H1 (cell line): ENCODE measurements at regions not wholly inside any gene's neighbourhood (a gene's known extent, or its start where the extent isn't known, plus 50 kb on each side); places are given as distances from the start of the nearest gene placed in this dataset.

Source experiments
- CTCF ChIA-PET: fragments of 300-600 bp; sonication (Branson Sonifier 250); formaldehyde crosslinking; loops from one replicate; lab custom pipeline; 2021; ENCODE audit not compliant: partially characterized antibody; lab: Charles Lee
- POLR2A ChIA-PET: fragments of 300-600 bp; sonication (Branson Sonifier 250); formaldehyde crosslinking; loops from one replicate; lab custom pipeline; 2021; ENCODE audit warnings: inconsistent platforms; ENCODE audit not compliant: partially characterized antibody; lab: Charles Lee
- DNase-seq, 2 experiments: peaks; one replicate each; pipeline versions ENCODE4 v3.0.0 to v3.0.0-alpha.2; 2010 to 2022; ENCODE audit warnings: low spot score in 2 of 2, low read depth in 1 of 2, mixed read lengths in 1 of 2
- FAIRE-seq: peaks from 2 replicates; lab custom pipeline; 2011; peaks lifted over from hg19 to GRCh38; lab: Jason Lieb, UNC
- H2AFZ ChIP-seq: 2 replicates; pipeline ENCODE4 v1.8.1; 2012; ENCODE audit warnings: low read length, inconsistent platforms
- H2AK5ac ChIP-seq: 2 replicates; pipeline ENCODE4 v1.6.1; 2013; ENCODE audit warnings: low read depth, low read length
- H2BK120ac ChIP-seq: replicated peaks from 2 replicates; pipeline ENCODE3; 2013; ENCODE audit warnings: low read depth, low read length, inconsistent platforms
- H2BK12ac ChIP-seq: 2 replicates; pipeline ENCODE4 v1.6.1; 2013; ENCODE audit warnings: low read depth, low read length
- H2BK15ac ChIP-seq: 2 replicates; pipeline ENCODE4 v1.6.1; 2013; ENCODE audit warnings: low read length
- H2BK20ac ChIP-seq: 2 replicates; pipeline ENCODE4 v1.6.1; 2013; ENCODE audit warnings: low read length
- H2BK5ac ChIP-seq: 2 replicates; pipeline ENCODE4 v1.6.1; 2013; ENCODE audit warnings: low read depth, low read length
- H3K14ac ChIP-seq: 2 replicates; pipeline ENCODE4 v1.6.1; 2013; ENCODE audit warnings: inconsistent platforms; ENCODE audit not compliant: insufficient read length
- H3K18ac ChIP-seq: 2 replicates; pipeline ENCODE4 v1.6.1; 2013; ENCODE audit warnings: low read length; ENCODE audit errors: extremely low read depth
- H3K23ac ChIP-seq: 2 replicates; pipeline ENCODE4 v1.6.1; 2013; ENCODE audit warnings: inconsistent platforms; ENCODE audit not compliant: insufficient read length
- H3K23me2 ChIP-seq: 2 replicates; pipeline ENCODE4 v1.6.1; 2013; ENCODE audit warnings: low read depth, low read length
- H3K27ac ChIP-seq: 2 replicates; pipeline ENCODE4 v1.6.1; 2011; ENCODE audit warnings: low read depth, low read length, inconsistent platforms
- H3K27me3 ChIP-seq, 4 experiments: replicated peaks in 1 of 4; 1 replicate in 1 of 4; 2 replicates in 3 of 4; pipeline versions ENCODE4 v1.6.1 to v1.8.1; 2011 to 2013; ENCODE audit warnings: low read length in 3 of 4, mild to moderate bottlenecking in 3 of 4, inconsistent platforms in 2 of 4, mixed read lengths in 2 of 4, moderate library complexity in 1 of 4; ENCODE audit not compliant: control insufficient read depth in 3 of 4, insufficient read depth in 3 of 4; ENCODE audit errors: extremely low read depth in 1 of 4
- H3K36me3 ChIP-seq, 4 experiments: 2 replicates each; pipeline versions ENCODE4 v1.6.1 to v1.8.1; 2011 to 2013; ENCODE audit warnings: mild to moderate bottlenecking in 4 of 4, low read length in 3 of 4, moderate library complexity in 2 of 4, control low read depth in 1 of 4, inconsistent platforms in 1 of 4; ENCODE audit not compliant: insufficient read depth in 4 of 4, control insufficient read depth in 2 of 4
- H3K4ac ChIP-seq: replicated peaks from 2 replicates; pipeline ENCODE3; 2013; ENCODE audit warnings: low read length, low read depth, mixed read lengths, inconsistent platforms; ENCODE audit not compliant: insufficient read length
- H3K4me1 ChIP-seq, 4 experiments: replicated peaks in 1 of 4; 1 replicate in 1 of 4; 2 replicates in 3 of 4; pipeline versions ENCODE4 v1.6.1 to v1.8.1; 2011 to 2013; ENCODE audit warnings: low read length in 3 of 4, inconsistent platforms in 2 of 4, mixed read lengths in 1 of 4; ENCODE audit not compliant: insufficient read depth in 4 of 4, control insufficient read depth in 3 of 4
- H3K4me2 ChIP-seq, 2 experiments: 2 replicates each; pipeline versions ENCODE4 v1.6.1 to v1.8.1; 2011 to 2013; ENCODE audit warnings: low read depth in 2 of 2, low read length in 2 of 2, control low read depth in 1 of 2, inconsistent platforms in 1 of 2, mild to moderate bottlenecking in 1 of 2; ENCODE audit not compliant: insufficient read depth in 1 of 2
- H3K4me3 ChIP-seq, 4 experiments: fragments of 200-600, 300-600 bp in 1 of 4; sonication (generic), shearing (Covaris generic), sonication (Bioruptor Twin) in 1 of 4; 2 replicates each; pipeline versions ENCODE4 v1.5.1 to v1.8.1; 2011 to 2016; ENCODE audit warnings: low read length in 4 of 4, low read depth in 3 of 4, control low read depth in 2 of 4, inconsistent platforms in 2 of 4, mild to moderate bottlenecking in 2 of 4, mixed read lengths in 1 of 4, moderate library complexity in 1 of 4; ENCODE audit not compliant: insufficient read depth in 2 of 4; ENCODE audit errors: extremely low read depth in 1 of 4
- H3K56ac ChIP-seq: replicated peaks from 2 replicates; pipeline ENCODE3; 2013; ENCODE audit warnings: low read depth, mild to moderate bottlenecking, mixed read lengths, low read length, inconsistent platforms; ENCODE audit not compliant: insufficient read length
- H3K79me1 ChIP-seq: 2 replicates; pipeline ENCODE4 v1.6.1; 2013; ENCODE audit warnings: low read depth, low read length, control low read depth
- H3K79me2 ChIP-seq, 2 experiments: 2 replicates each; pipeline versions ENCODE4 v1.6.1 to v1.8.1; 2012 to 2013; ENCODE audit warnings: low read length in 2 of 2, mild to moderate bottlenecking in 2 of 2, inconsistent platforms in 1 of 2; ENCODE audit not compliant: insufficient read depth in 2 of 2, control insufficient read depth in 1 of 2
- H3K9ac ChIP-seq, 4 experiments: replicated peaks in 1 of 4; 1 replicate in 1 of 4; 2 replicates in 3 of 4; pipeline versions ENCODE4 v1.6.1 to v1.8.1; 2011 to 2013; ENCODE audit warnings: low read depth in 3 of 4, low read length in 3 of 4, control low read depth in 2 of 4, mild to moderate bottlenecking in 2 of 4, moderate library complexity in 2 of 4, inconsistent platforms in 1 of 4; ENCODE audit errors: extremely low read depth in 1 of 4
- H3K9me3 ChIP-seq, 2 experiments: 2 replicates each; pipeline versions ENCODE4 v1.6.1 to v1.8.1; 2012 to 2013; ENCODE audit warnings: mild to moderate bottlenecking in 2 of 2, moderate library complexity in 2 of 2, control low read depth in 1 of 2, inconsistent platforms in 1 of 2, low read depth in 1 of 2, low read length in 1 of 2, mixed read lengths in 1 of 2; ENCODE audit not compliant: insufficient read depth in 2 of 2
- H4K20me1 ChIP-seq, 2 experiments: replicated peaks in 1 of 2; 2 replicates each; pipeline versions ENCODE3 to v1.8.1; 2011 to 2013; ENCODE audit warnings: inconsistent platforms in 2 of 2, low read length in 2 of 2, mild to moderate bottlenecking in 1 of 2; ENCODE audit not compliant: insufficient read depth in 2 of 2, control insufficient read depth in 1 of 2
- H4K5ac ChIP-seq: 2 replicates; pipeline ENCODE4 v1.6.1; 2013; ENCODE audit warnings: low read length, low read depth, mixed read lengths, inconsistent platforms; ENCODE audit not compliant: insufficient read length
- H4K8ac ChIP-seq: 2 replicates; pipeline ENCODE4 v1.8.0; 2013; ENCODE audit warnings: mild to moderate bottlenecking, moderate library complexity, low read length, inconsistent platforms; ENCODE audit not compliant: insufficient read depth; ENCODE audit errors: extremely low read depth
- H4K91ac ChIP-seq: replicated peaks from 2 replicates; pipeline ENCODE3; 2013; ENCODE audit warnings: low read length, mixed read lengths, inconsistent platforms; ENCODE audit not compliant: insufficient read length
- ASH2L ChIP-seq: fragments of 200-600, 300-600 bp; sonication (generic); IDR thresholded peaks from one replicate; pipeline ENCODE4 v1.7.1; 2017; ENCODE audit warnings: low read length
- ATF3 ChIP-seq: IDR thresholded peaks from 2 replicates; pipeline ENCODE4 v1.6.1; 2011; ENCODE audit warnings: low read depth, mild to moderate bottlenecking, low read length; ENCODE audit not compliant: insufficient read depth
- POLR2A ChIP-seq, 2 experiments: IDR thresholded peaks; 1 replicate in 1 of 2; 2 replicates in 1 of 2; pipeline ENCODE4 v1.6.1; 2011; ENCODE audit warnings: low read depth in 2 of 2, low read length in 2 of 2, mild to moderate bottlenecking in 2 of 2; ENCODE audit errors: control extremely low read depth in 1 of 2
- RNF2 ChIP-seq: fragments of 200-900, 300-1000 bp; sonication (generic); IDR thresholded peaks from 2 replicates; pipeline ENCODE4 v1.7.1; 2016; ENCODE audit warnings: borderline replicate concordance, low read depth, mild to moderate bottlenecking, antibody characterized with exemption, low read length; ENCODE audit not compliant: poor library complexity, severe bottlenecking; ENCODE audit errors: missing control alignments
- SIN3A ChIP-seq, 2 experiments: IDR thresholded peaks in 1 of 2; conservative IDR thresholded peaks in 1 of 2; 2 replicates each; pipeline ENCODE4 v1.6.1; 2011 to 2012; ENCODE audit warnings: low read length in 2 of 2, improper control_type of control experiment in 1 of 2, low read depth in 1 of 2, mild to moderate bottlenecking in 1 of 2
- TAF7 ChIP-seq: optimal IDR thresholded peaks from 2 replicates; pipeline ENCODE3; 2011; ENCODE audit warnings: low read depth, mild to moderate bottlenecking, inconsistent platforms, low read length, moderate library complexity, borderline replicate concordance
- WGBS, 2 experiments: shearing (Covaris generic) in 1 of 2; methylation state at CpG; one replicate each; pipeline versions ENCODE4 v1.1.6 to v1.1.7; 2013 to 2015; ENCODE audit warnings: low lambda C conversion rate in 2 of 2, mixed read lengths in 2 of 2, inconsistent platforms in 1 of 2, low coverage in 1 of 2, missing lambda C conversion rate in 1 of 2; ENCODE audit not compliant: insufficient replicate concordance in 2 of 2, insufficient coverage in 1 of 2, insufficient read length in 1 of 2; ENCODE audit errors: extremely low coverage in 1 of 2, missing lambda C conversion rate in 1 of 2; 5-methylcytosine and 5-hydroxymethylcytosine counted together

GRCh38 chr7:131670406-131670805 is 114.0 kb upstream of the PODXL start:
- H3K79me2 ChIP-seq: no peaks in the 10 kb centered on the region
- no peak overlapping the region for H3K18ac ChIP-seq
- H2BK15ac ChIP-seq: no peak overlapping the region
- ChIA-PET POLR2A (no interaction called here), CTCF (interaction anchor here (1.1 kb wide), 1 partner anchor 13 kb away, joined by 3 read pairs; no protein-coding TSS in a partner anchor)
- H3K36me3 ChIP-seq: no peaks in the 10 kb centered on the region
- H3K4me1 ChIP-seq: no peaks in the 10 kb centered on the region; a peak in 3 of 7 replicates
- H4K5ac ChIP-seq: no peak overlapping the region
- WGBS, 2 experiments: 90% methylated on average over 2 of the region's 2 CpGs; no CpG with 5 or more reads in 1 of the 2 experiments
- H3K27ac ChIP-seq: no peak overlapping the region
- TF ChIP-seq SIN3A (conservative IDR thresholded peaks at IDR 0.05 in 1 of 2, IDR thresholded peaks at IDR 0.05 in 1 of 2; ENCODE audit: low read depth in 1 of 2, low read length in 2 of 2) (no peak), TAF7 (no peak), POLR2A (IDR thresholded peaks at IDR 0.05; ENCODE audit: control extremely low read depth in 1 of 2, low read depth in 2 of 2, low read length in 2 of 2) (no peak), ATF3 (no peak), ASH2L (no peak), RNF2 (no peak)
- TF ChIP-seq, all 59 proteins: peak for 0
- Histone ChIP-seq H3K4me2 (no peak overlapping the region), H4K91ac (no peak overlapping the region), H3K27me3 (no peaks in the 10 kb centered on the region), H2AK5ac (no peak overlapping the region), H3K4me3 (no peak overlapping the region), H2BK120ac (no peak overlapping the region), H3K23ac (no peak overlapping the region), H3K56ac (no peak overlapping the region), H3K9me3 (no peaks in the 10 kb centered on the region), H3K9ac (no peak overlapping the region), H4K20me1 (no peaks in the 10 kb centered on the region), H3K23me2 (no peaks in the 10 kb centered on the region), H3K14ac (no peak overlapping the region), H2BK20ac (no peak overlapping the region), H2BK5ac (no peak overlapping the region), H4K8ac (no peak overlapping the region), H3K4ac (no peak overlapping the region), H2BK12ac (no peak overlapping the region), H2AFZ (no peak overlapping the region), H3K79me1 (no peaks in the 10 kb centered on the region; the same call in 1 of the 2 replicates)
- no peak for FAIRE-seq
- no peak for DNase-seq
